K562 (cell line): ENCODE measurements at regions not wholly inside any gene's neighbourhood (a gene's known extent, or its start where the extent isn't known, plus 50 kb on each side); places are given as distances from the start of the nearest gene placed in this dataset.

Experiments
- AFF4 ChIP-seq: sonication (generic); formaldehyde crosslinking; IDR thresholded peaks from 2 replicates; pipeline ENCODE4 v1.8.0; 2023; ENCODE audit warnings: mild to moderate bottlenecking, missing genetic modification reagents
- CBFB ChIP-seq: sonication (generic); formaldehyde crosslinking; IDR thresholded peaks from 2 replicates; pipeline ENCODE4 v1.4.0; 2020; ENCODE audit warnings: mild to moderate bottlenecking, missing genetic modification reagents
- CBX2 ChIP-seq: fragments of 200-600 bp; sonication (generic); IDR thresholded peaks from one replicate; pipeline ENCODE4 v1.6.1; 2012; ENCODE audit warnings: mild to moderate bottlenecking, low read length, inconsistent platforms; ENCODE audit not compliant: insufficient read depth, poor library complexity, severe bottlenecking
- CTCF ChIP-seq, 3 experiments: IDR thresholded peaks in 2 of 3; conservative IDR thresholded peaks in 1 of 3; 2 replicates each; pipeline ENCODE4 v1.5.1; 2011 to 2012; ENCODE audit warnings: low read length in 3 of 3, mild to moderate bottlenecking in 3 of 3, control low read depth in 2 of 3, improper control_type of control experiment in 1 of 3, inconsistent platforms in 1 of 3, low read depth in 1 of 3, mixed read lengths in 1 of 3, moderate library complexity in 1 of 3; ENCODE audit not compliant: insufficient read depth in 2 of 3
- ELK1 ChIP-seq: sonication (generic); formaldehyde crosslinking; IDR thresholded peaks from 2 replicates; pipeline ENCODE4 v1.8.1; 2022; ENCODE audit warnings: missing genetic modification reagents
- EZH2 ChIP-seq: IDR thresholded peaks from 2 replicates; pipeline ENCODE4 v1.6.1; 2012; ENCODE audit warnings: low read depth, mild to moderate bottlenecking, inconsistent platforms, low read length, borderline replicate concordance
- MAZ ChIP-seq, 2 experiments: fragments of 450-650 bp in 1 of 2; sonication (generic) in 1 of 2; formaldehyde crosslinking; IDR thresholded peaks in 1 of 2; conservative IDR thresholded peaks in 1 of 2; 2 replicates each; pipeline versions ENCODE4 v1.4.0 to v1.5.0; 2020; ENCODE audit warnings: mild to moderate bottlenecking in 1 of 2, missing genetic modification reagents in 1 of 2
- MXD1 ChIP-seq: fragments of 250-450 bp; sonication (Bioruptor Pico); IDR thresholded peaks from 2 replicates; pipeline ENCODE4 v1.8.0; 2021; ENCODE audit warnings: borderline replicate concordance, mild to moderate bottlenecking, moderate library complexity; ENCODE audit not compliant: poor library complexity, severe bottlenecking
- NFYB ChIP-seq: IDR thresholded peaks from 2 replicates; pipeline ENCODE4 v1.6.1; 2011; ENCODE audit warnings: mild to moderate bottlenecking, moderate library complexity; ENCODE audit not compliant: insufficient read length; ENCODE audit errors: extremely low read depth
- POLR2A ChIP-seq: fragments of 450-650 bp; conservative IDR thresholded peaks from 2 replicates; pipeline ENCODE4 v1.6.1; 2016
- SIN3B ChIP-seq: fragments of 450-650 bp; IDR thresholded peaks from 2 replicates; pipeline ENCODE4 v1.6.1; 2017; ENCODE audit warnings: low read depth, mild to moderate bottlenecking, moderate library complexity
- SREBF1 ChIP-seq: fragments of 150-350 bp; IDR thresholded peaks from 2 replicates; pipeline ENCODE4 v1.6.1; 2014; ENCODE audit warnings: antibody characterized with exemption, low read depth, low read length, borderline replicate concordance
- TEAD2 ChIP-seq: fragments of 450-650 bp; IDR thresholded peaks from 2 replicates; pipeline ENCODE4 v1.6.1; 2016; ENCODE audit warnings: missing genetic modification characterization, control low read depth, missing compliant biosample characterization
- YY1 ChIP-seq, 3 experiments: IDR thresholded peaks; 2 replicates each; pipeline ENCODE4 v1.6.1; 2011; ENCODE audit warnings: low read length in 2 of 3, mild to moderate bottlenecking in 2 of 3, moderate library complexity in 2 of 3, borderline replicate concordance in 1 of 3, control low read depth in 1 of 3, low read depth in 1 of 3; ENCODE audit not compliant: insufficient read depth in 3 of 3, insufficient replicate concordance in 2 of 3, control insufficient read depth in 1 of 3, insufficient read length in 1 of 3; ENCODE audit errors: extremely low read depth in 1 of 3

- TF ChIP-seq SIN3B, result no peak
- no peak for TF ChIP-seq POLR2A
- TF ChIP-seq CTCF (IDR thresholded peaks at IDR 0.05 in 2 of 3, conservative IDR thresholded peaks at IDR 0.05 in 1 of 3; ENCODE audit: insufficient read depth in 2 of 3, low read depth in 1 of 3, low read length in 3 of 3), result peak; percentile 51 to 60 (median 53)
- peak in 1 of 3 experiments; percentile 37 for TF ChIP-seq YY1 (IDR thresholded peaks at IDR 0.05; ENCODE audit: borderline replicate concordance in 1 of 3, control insufficient read depth in 1 of 3, extremely low read depth in 1 of 3, insufficient read depth in 3 of 3, insufficient read length in 1 of 3, insufficient replicate concordance in 2 of 3, low read depth in 1 of 3, low read length in 2 of 3)
- TF ChIP-seq EZH2, result no peak
- TF ChIP-seq AFF4 (CRISPR knock-in tag), result no peak
- TF ChIP-seq ELK1, result no peak
- no peak for TF ChIP-seq CBFB (CRISPR knock-in tag)
- TF ChIP-seq MXD1 (CRISPR knock-in tag), result no peak
- TF ChIP-seq SREBF1, result no peak
- TF ChIP-seq MAZ (CRISPR knock-in tag; conservative IDR thresholded peaks at IDR 0.05 in 1 of 2, IDR thresholded peaks at IDR 0.05 in 1 of 2), result peak; percentile 53 to 92; a peak in 3 of 4 replicates
- TF ChIP-seq NFYB, result no peak
- TF ChIP-seq TEAD2 (tag), result no peak
- no peak for TF ChIP-seq CBX2
These were observed 103.6 kb upstream of the HSD17B12 start for GRCh38 chr11:43576803-43577521.
